ENCODE measurements at regions not wholly inside any gene's neighbourhood (a gene's known extent, or its start where the extent isn't known, plus 50 kb on each side); places are given as distances from the start of the nearest gene placed in this dataset.
A peak's percentile ranks its signal among the peaks of the same experiment; 100 is the strongest.

GRCh38 chr3:87979527-87979926 lies 79.3 kb downstream of the CGGBP1 start:
- H3K27ac ChIP-seq: no peak overlapping the region
- TF ChIP-seq, protein P1, sequence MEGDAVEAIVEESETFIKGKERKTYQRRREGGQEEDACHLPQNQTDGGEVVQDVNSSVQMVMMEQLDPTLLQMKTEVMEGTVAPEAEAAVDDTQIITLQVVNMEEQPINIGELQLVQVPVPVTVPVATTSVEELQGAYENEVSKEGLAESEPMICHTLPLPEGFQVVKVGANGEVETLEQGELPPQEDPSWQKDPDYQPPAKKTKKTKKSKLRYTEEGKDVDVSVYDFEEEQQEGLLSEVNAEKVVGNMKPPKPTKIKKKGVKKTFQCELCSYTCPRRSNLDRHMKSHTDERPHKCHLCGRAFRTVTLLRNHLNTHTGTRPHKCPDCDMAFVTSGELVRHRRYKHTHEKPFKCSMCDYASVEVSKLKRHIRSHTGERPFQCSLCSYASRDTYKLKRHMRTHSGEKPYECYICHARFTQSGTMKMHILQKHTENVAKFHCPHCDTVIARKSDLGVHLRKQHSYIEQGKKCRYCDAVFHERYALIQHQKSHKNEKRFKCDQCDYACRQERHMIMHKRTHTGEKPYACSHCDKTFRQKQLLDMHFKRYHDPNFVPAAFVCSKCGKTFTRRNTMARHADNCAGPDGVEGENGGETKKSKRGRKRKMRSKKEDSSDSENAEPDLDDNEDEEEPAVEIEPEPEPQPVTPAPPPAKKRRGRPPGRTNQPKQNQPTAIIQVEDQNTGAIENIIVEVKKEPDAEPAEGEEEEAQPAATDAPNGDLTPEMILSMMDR (IDR thresholded peaks at IDR 0.05): no peak
- TF ChIP-seq ZFX (IDR thresholded peaks at IDR 0.05; ENCODE audit: borderline replicate concordance): no peak

DNA sequence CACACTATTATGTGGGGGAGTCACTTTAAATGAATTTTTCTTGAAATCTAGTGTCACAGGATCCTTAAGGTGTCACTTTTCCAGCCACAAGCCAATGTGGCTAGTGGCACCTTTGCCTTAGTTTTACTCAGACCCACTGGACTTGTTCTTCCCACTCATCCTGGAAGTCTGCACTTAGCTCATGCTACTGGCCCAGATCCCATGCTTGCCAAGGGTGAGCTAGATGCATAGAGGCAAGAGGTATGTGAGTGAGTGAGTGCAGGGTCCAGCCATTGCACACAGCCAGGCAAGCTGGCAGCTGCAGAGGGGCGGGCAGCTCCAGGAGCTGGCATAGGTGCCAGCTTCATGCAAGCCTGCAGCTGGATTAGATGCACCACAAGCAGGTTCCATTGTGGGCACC lies 81.0 kb downstream of the CGGBP1 start:
- TF ChIP-seq ZFX (IDR thresholded peaks at IDR 0.05; ENCODE audit: borderline replicate concordance): no peak
- TF ChIP-seq, protein P1 (IDR thresholded peaks at IDR 0.05): no peak
- H3K27ac ChIP-seq: no peak overlapping the region

- TF ChIP-seq, protein P1 (IDR thresholded peaks at IDR 0.05): no peak
- TF ChIP-seq ZFX (IDR thresholded peaks at IDR 0.05; ENCODE audit: borderline replicate concordance): no peak
- no peak overlapping the region for H3K27ac ChIP-seq
Measured at GRCh38 chr3:87975716-87976115, 83.1 kb downstream of the CGGBP1 start.

DNA sequence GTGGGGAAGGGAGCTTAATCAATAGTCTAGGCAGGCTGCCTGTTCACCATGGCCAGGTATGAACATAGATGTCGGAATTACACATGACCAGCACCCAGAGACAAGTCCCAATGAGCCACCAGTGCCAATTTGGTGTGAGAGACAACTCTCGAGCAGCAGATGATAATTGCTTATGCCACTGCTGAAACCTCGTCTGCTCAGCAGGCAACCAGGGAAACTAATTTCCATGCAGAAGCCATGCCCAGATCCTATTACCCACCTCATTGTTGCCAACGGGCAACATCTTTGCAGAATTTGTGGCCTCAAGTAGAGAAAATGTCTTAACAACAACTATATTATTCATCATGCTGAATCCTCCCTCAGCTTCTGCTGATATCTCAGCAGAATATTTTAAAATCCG lies 84.9 kb downstream of the CGGBP1 start:
- TF ChIP-seq, protein P1 (IDR thresholded peaks at IDR 0.05): no peak
- TF ChIP-seq ZFX (IDR thresholded peaks at IDR 0.05; ENCODE audit: borderline replicate concordance): no peak
- no peak overlapping the region for H3K27ac ChIP-seq

- TF ChIP-seq, protein P1 (IDR thresholded peaks at IDR 0.05): no peak
- no peak for TF ChIP-seq ZFX (IDR thresholded peaks at IDR 0.05; ENCODE audit: borderline replicate concordance)
- no peak overlapping the region for H3K27ac ChIP-seq
Measured at GRCh38 chr3:87969620-87970019, 89.2 kb downstream of the CGGBP1 start.

GRCh38 chr3:87968668-87969067 lies 90.1 kb downstream of the CGGBP1 start:
- TF ChIP-seq ZFX (IDR thresholded peaks at IDR 0.05; ENCODE audit: borderline replicate concordance): no peak
- TF ChIP-seq, protein P1 (IDR thresholded peaks at IDR 0.05): no peak
- no peak overlapping the region for H3K27ac ChIP-seq

GRCh38 chr3:87958289-87958688 lies 100.5 kb downstream of the CGGBP1 start:
- no peak for TF ChIP-seq ZFX (IDR thresholded peaks at IDR 0.05; ENCODE audit: borderline replicate concordance)
- TF ChIP-seq, protein P1 (IDR thresholded peaks at IDR 0.05): no peak
- peak overlapping the region; percentile 21 for H3K27ac ChIP-seq
